MM.1S (cell line): ENCODE measurements at regions not wholly inside any gene's neighbourhood (a gene's known extent, or its start where the extent isn't known, plus 50 kb on each side); places are given as distances from the start of the nearest gene placed in this dataset.

Source experiments
- DNase-seq: peaks from one replicate; pipeline ENCODE4 v3.0.0-alpha.2; 2015
- H2AFZ ChIP-seq: fragments of 300-600 bp; sonication (generic); 2 replicates; pipeline ENCODE4 v1.6.0; 2016; ENCODE audit warnings: antibody characterized with exemption, low read length
- H3F3A ChIP-seq: fragments of 300-600 bp; sonication (generic); 2 replicates; pipeline ENCODE4 v1.6.1; 2016; ENCODE audit warnings: mild to moderate bottlenecking, antibody characterized with exemption, low read length, moderate library complexity, mixed read lengths; ENCODE audit not compliant: insufficient read depth
- H3K27ac ChIP-seq: fragments of 300-600 bp; sonication (generic); 2 replicates; pipeline ENCODE4 v1.5.1; 2016; ENCODE audit warnings: mild to moderate bottlenecking, low read length
- H3K27me3 ChIP-seq: fragments of 300-600 bp; sonication (generic); replicated peaks from 2 replicates; pipeline ENCODE4 v1.6.0; 2016; ENCODE audit warnings: low read length; ENCODE audit not compliant: insufficient read depth
- H3K36me3 ChIP-seq: fragments of 300-600 bp; sonication (generic); replicated peaks from 2 replicates; pipeline ENCODE4 v1.6.1; 2016; ENCODE audit warnings: mild to moderate bottlenecking, low read length, mixed read lengths; ENCODE audit not compliant: insufficient read depth
- H3K4me1 ChIP-seq: fragments of 300-600 bp; sonication (generic); 2 replicates; pipeline ENCODE4 v1.6.1; 2016; ENCODE audit warnings: low read length, mixed read lengths
- H3K4me2 ChIP-seq: fragments of 300-600 bp; sonication (generic); 2 replicates; pipeline ENCODE4 v1.6.0; 2016; ENCODE audit warnings: low read depth, low read length
- H3K4me3 ChIP-seq: fragments of 300-600 bp; sonication (generic); 2 replicates; pipeline ENCODE4 v1.5.1; 2016; ENCODE audit warnings: low read length, mixed read lengths
- H3K79me2 ChIP-seq: fragments of 300-600 bp; sonication (generic); 2 replicates; pipeline ENCODE4 v1.6.1; 2016; ENCODE audit warnings: mixed run types, low read length, mixed read lengths
- H3K9ac ChIP-seq: fragments of 300-600 bp; sonication (generic); 2 replicates; pipeline ENCODE4 v1.6.1; 2016; ENCODE audit warnings: low read length, mixed read lengths
- H3K9me2 ChIP-seq: fragments of 300-600 bp; sonication (generic); replicated peaks from 2 replicates; pipeline ENCODE4 v1.6.1; 2016; ENCODE audit warnings: mild to moderate bottlenecking, low read length, mixed read lengths; ENCODE audit not compliant: insufficient read depth
- H3K9me3 ChIP-seq: fragments of 300-600 bp; sonication (generic); replicated peaks from 2 replicates; pipeline ENCODE4 v1.6.1; 2016; ENCODE audit warnings: mild to moderate bottlenecking, low read length, mixed read lengths; ENCODE audit not compliant: insufficient read depth
- H4K20me1 ChIP-seq: fragments of 300-600 bp; sonication (generic); 2 replicates; pipeline ENCODE4 v1.6.1; 2016; ENCODE audit warnings: mild to moderate bottlenecking, low read length, moderate library complexity, mixed read lengths; ENCODE audit not compliant: insufficient read depth
- EZH2 ChIP-seq: fragments of 300-600 bp; sonication (generic); optimal IDR thresholded peaks from 2 replicates; pipeline ENCODE3; 2017; ENCODE audit warnings: low read depth, mild to moderate bottlenecking, antibody characterized with exemption, low read length, mixed read lengths
- EZH2phosphoT487 ChIP-seq: fragments of 300-600 bp; sonication (generic); IDR thresholded peaks from 2 replicates; pipeline ENCODE4 v1.6.1; 2018; ENCODE audit warnings: antibody characterized with exemption, low read length
- TF ChIP-seq, protein P1 (sequence below): fragments of 300-600 bp; sonication (generic); IDR thresholded peaks from 2 replicates; pipeline ENCODE4 v1.5.1; 2016; ENCODE audit warnings: antibody characterized with exemption, low read length, mixed read lengths

DNA sequence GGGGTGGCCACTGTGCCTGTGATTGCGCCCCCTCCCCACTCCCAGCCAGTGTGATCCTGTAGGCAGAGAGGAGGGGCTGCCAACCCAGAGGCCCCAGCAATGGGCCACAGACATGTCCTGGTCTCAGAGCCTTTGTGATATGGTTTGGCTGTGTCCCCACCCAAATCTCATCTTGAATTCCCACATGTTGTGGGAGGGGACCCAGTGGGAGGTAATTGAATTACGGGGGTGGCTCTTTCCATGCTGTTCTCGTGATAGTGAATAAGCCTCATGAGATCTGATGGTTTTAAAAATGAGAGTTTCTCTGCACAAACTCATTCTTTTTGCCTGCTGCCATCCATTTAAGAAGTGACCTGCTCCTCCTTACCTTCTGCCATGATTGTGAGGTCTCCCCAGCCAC is 56.8 kb upstream of the ZNF469 start:
- H3K9me3 ChIP-seq, result no peaks in the 10 kb centered on the region
- TF ChIP-seq EZH2 (no peak), EZH2phosphoT487 (no peak)
- TF ChIP-seq, protein P1, sequence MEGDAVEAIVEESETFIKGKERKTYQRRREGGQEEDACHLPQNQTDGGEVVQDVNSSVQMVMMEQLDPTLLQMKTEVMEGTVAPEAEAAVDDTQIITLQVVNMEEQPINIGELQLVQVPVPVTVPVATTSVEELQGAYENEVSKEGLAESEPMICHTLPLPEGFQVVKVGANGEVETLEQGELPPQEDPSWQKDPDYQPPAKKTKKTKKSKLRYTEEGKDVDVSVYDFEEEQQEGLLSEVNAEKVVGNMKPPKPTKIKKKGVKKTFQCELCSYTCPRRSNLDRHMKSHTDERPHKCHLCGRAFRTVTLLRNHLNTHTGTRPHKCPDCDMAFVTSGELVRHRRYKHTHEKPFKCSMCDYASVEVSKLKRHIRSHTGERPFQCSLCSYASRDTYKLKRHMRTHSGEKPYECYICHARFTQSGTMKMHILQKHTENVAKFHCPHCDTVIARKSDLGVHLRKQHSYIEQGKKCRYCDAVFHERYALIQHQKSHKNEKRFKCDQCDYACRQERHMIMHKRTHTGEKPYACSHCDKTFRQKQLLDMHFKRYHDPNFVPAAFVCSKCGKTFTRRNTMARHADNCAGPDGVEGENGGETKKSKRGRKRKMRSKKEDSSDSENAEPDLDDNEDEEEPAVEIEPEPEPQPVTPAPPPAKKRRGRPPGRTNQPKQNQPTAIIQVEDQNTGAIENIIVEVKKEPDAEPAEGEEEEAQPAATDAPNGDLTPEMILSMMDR, result no peak
- no peak overlapping the region for H3K9ac ChIP-seq
- no peak overlapping the region for H3K4me3 ChIP-seq
- H4K20me1 ChIP-seq, result no peaks in the 10 kb centered on the region
- H2AFZ ChIP-seq, result no peak overlapping the region
- DNase-seq, result no peak
- H3F3A ChIP-seq, result no peaks in the 10 kb centered on the region
- peaks cover 32% of the 10 kb centered on the region for H3K27me3 ChIP-seq
- H3K79me2 ChIP-seq, result no peaks in the 10 kb centered on the region
- H3K4me1 ChIP-seq, result no peaks in the 10 kb centered on the region
- no peak overlapping the region for H3K27ac ChIP-seq
- no peaks in the 10 kb centered on the region for H3K36me3 ChIP-seq
- no peak overlapping the region for H3K4me2 ChIP-seq
- no peaks in the 10 kb centered on the region for H3K9me2 ChIP-seq

DNA sequence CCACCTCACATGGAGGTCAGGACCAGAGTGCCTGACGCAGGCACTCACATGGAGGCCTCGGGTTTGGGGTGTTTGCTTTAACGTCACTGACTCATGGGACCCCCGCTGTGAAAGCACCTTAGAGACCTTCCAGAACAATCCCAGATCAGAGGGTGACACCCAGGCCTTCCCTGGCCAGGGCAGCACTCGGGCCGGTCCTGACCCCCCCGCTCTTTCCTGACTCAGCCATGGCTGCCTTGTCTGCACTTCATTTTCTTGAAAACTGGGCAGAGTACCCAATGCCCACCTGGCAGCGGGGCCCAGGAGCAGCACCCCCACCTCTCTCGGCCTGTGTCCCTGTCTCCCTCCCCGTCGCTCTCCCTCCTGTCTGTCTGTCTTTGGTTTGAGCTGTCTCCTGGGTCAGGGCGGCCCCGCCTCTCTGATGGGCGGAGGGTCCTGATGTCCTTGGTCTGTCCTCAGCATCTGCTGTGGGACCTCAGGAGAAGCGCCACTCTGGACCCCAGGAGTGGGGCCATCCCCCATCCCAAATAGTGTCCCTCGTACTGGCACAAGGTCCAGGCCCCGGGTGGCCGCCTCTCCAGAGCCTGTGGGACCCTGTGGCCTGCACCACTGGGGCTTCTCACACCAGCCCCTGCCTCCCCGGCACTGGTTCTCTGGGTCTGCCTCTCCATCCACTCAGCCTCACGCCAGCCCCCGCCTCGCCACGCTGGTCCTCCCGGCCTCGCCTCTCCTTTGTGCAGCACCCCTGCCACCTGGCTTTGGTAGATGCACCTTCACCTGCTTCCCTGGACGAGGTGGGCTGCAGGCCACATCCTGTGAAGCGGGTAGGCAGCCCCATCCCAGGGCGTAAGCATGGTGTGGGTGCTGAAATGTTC is 55.9 kb upstream of the ZNF469 start:
- no peak overlapping the region for H3K4me2 ChIP-seq
- no peak overlapping the region for H3K4me3 ChIP-seq
- H3K27ac ChIP-seq, result no peak overlapping the region
- peaks cover 32% of the 10 kb centered on the region for H3K27me3 ChIP-seq
- H3K9me2 ChIP-seq, result no peaks in the 10 kb centered on the region
- no peak for TF ChIP-seq EZH2
- TF ChIP-seq, protein P1, result no peak
- no peak for TF ChIP-seq EZH2phosphoT487
- H3K4me1 ChIP-seq, result no peaks in the 10 kb centered on the region
- H3K9ac ChIP-seq, result no peak overlapping the region
- H3K9me3 ChIP-seq, result no peaks in the 10 kb centered on the region
- no peaks in the 10 kb centered on the region for H3K36me3 ChIP-seq
- no peaks in the 10 kb centered on the region for H3F3A ChIP-seq
- H3K79me2 ChIP-seq, result no peaks in the 10 kb centered on the region
- no peak for DNase-seq
- H2AFZ ChIP-seq, result no peak overlapping the region
- no peaks in the 10 kb centered on the region for H4K20me1 ChIP-seq

DNA sequence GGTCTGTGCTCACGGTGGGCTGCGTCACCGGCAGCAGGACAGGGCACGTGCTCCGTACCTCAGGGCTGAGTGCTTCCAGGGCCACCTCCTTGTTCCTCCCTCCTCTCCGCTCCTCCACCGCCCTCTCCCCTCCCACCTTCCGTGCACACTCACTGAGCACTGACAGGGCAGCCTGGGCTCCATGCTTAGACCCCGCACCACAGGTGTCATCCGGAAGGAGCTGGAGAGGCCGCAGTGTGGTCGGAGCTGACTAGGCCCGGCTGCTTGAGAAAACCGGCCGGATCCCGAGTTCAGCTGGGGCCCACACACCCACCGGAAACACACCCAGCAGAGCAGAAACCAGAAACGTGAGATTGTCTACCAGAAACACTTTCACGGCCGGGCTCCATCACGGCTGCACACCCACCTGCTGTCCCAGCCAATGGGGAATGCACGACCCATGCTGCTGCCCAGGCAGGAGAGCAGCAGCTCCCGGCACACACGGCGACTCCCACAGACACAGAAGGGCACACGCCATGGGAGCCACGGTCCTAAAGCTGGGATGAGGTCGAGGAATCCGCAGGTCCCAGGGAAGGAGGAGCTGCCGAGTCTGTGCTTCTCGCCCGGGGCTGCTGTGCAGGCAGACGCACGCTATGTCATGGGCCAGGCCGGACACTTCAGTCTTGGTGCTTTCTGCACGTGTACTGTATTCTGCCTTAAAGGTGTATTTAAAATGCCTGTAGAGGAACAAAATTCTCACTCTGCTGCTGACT is 55.0 kb upstream of the ZNF469 start:
- Histone ChIP-seq H2AFZ (no peak overlapping the region), H3K4me2 (no peak overlapping the region), H4K20me1 (no peaks in the 10 kb centered on the region), H3K27ac (no peak overlapping the region), H3K79me2 (no peaks in the 10 kb centered on the region), H3K27me3 (peaks cover 32% of the 10 kb centered on the region), H3K9me2 (no peaks in the 10 kb centered on the region), H3F3A (no peaks in the 10 kb centered on the region), H3K36me3 (no peaks in the 10 kb centered on the region), H3K4me1 (no peaks in the 10 kb centered on the region), H3K9me3 (no peaks in the 10 kb centered on the region), H3K9ac (no peak overlapping the region), H3K4me3 (no peak overlapping the region)
- TF ChIP-seq EZH2 (no peak), EZH2phosphoT487 (no peak)
- TF ChIP-seq, protein P1, result no peak
- no peak for DNase-seq
